Effector memory CD4-positive, alpha-beta T cell (primary cell): ENCODE measurements at regions not wholly inside any gene's neighbourhood (a gene's known extent, or its start where the extent isn't known, plus 50 kb on each side); places are given as distances from the start of the nearest gene placed in this dataset.
"Not testable (repeated sequence)": the region's sequence is repeated elsewhere in the genome, so short reads cannot be mapped to it uniquely, and the experiment has no call there.

Source experiments
- DNase-seq, 3 donors: peaks; one replicate each; pipeline ENCODE4 v3.0.0-alpha.2; 2020
- H3K27ac ChIP-seq: 2 replicates; pipeline ENCODE4 v1.7.0; 2013; ENCODE audit warnings: mild to moderate bottlenecking, low read length, moderate library complexity; ENCODE audit not compliant: insufficient read depth, poor library complexity, severe bottlenecking
- H3K27me3 ChIP-seq: replicated peaks from 2 replicates; pipeline ENCODE4 v1.7.0; 2013; ENCODE audit warnings: mild to moderate bottlenecking, low read length; ENCODE audit not compliant: insufficient read depth, control insufficient read depth, poor library complexity, severe bottlenecking
- H3K36me3 ChIP-seq: 2 replicates; pipeline ENCODE4 v1.7.0; 2013; ENCODE audit warnings: mild to moderate bottlenecking, low read length, moderate library complexity; ENCODE audit not compliant: control insufficient read depth, insufficient read depth
- H3K4me1 ChIP-seq: 2 replicates; pipeline ENCODE4 v1.7.0; 2013; ENCODE audit warnings: low read length, mild to moderate bottlenecking; ENCODE audit not compliant: control insufficient read depth, insufficient read depth, poor library complexity, severe bottlenecking
- H3K4me3 ChIP-seq: 2 replicates; pipeline ENCODE4 v1.7.0; 2013; ENCODE audit warnings: low read length, low read depth, mild to moderate bottlenecking; ENCODE audit not compliant: insufficient read depth, poor library complexity, severe bottlenecking
- H3K9me3 ChIP-seq: 2 replicates; pipeline ENCODE4 v1.7.0; 2013; ENCODE audit warnings: mild to moderate bottlenecking, low read length, moderate library complexity; ENCODE audit not compliant: control insufficient read depth

DNA sequence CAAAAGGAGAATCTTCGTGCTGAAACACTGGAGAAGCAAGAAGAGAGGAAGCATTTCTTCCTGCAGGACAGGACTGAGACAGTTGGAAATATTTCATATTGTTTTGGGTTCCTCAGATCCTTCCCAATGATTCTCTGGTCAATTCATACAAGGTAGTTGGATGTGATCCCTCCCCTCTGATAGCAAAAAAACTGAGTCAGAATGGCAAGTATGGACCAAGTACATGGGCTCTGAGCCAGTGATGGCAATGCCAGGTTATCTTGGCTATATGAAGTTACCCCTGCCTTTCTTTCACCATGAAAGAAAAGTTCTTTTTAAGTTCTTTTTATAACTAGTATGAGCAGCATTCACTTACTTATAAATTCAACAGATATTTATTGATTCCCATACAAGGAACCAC is 124.4 kb upstream of the PTPRZ1 start:
- H3K4me3 ChIP-seq: no peak overlapping the region
- no peaks in the 10 kb centered on the region for H3K27me3 ChIP-seq
- H3K4me1 ChIP-seq: no peaks in the 10 kb centered on the region
- H3K27ac ChIP-seq: no peak overlapping the region
- H3K36me3 ChIP-seq: no peaks in the 10 kb centered on the region
- no peak for DNase-seq
- H3K9me3 ChIP-seq: no peaks in the 10 kb centered on the region

DNA sequence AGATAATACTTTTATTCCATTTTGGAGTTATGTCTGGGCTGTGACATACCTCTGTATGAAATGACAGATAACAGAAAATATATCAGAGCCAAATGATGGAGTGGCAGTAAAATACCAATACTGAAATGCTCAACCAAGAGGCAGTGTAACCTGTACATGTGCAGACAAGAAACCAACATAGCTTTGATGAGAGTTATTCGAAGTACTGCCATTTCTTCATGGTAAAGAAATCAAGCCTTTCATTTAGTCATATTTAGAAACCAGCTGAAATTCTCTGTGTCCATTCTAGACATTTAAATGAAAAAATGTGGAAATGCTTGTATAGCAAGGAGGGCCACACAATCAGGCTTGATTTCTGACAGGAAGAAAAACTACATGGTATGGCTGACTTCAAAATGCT is 127.1 kb upstream of the PTPRZ1 start:
- H3K27ac ChIP-seq: no peak overlapping the region
- H3K4me1 ChIP-seq: no peaks in the 10 kb centered on the region
- H3K9me3 ChIP-seq: no peaks in the 10 kb centered on the region
- H3K36me3 ChIP-seq: no peaks in the 10 kb centered on the region
- no peaks in the 10 kb centered on the region for H3K27me3 ChIP-seq
- H3K4me3 ChIP-seq: no peak overlapping the region
- DNase-seq: no peak

DNA sequence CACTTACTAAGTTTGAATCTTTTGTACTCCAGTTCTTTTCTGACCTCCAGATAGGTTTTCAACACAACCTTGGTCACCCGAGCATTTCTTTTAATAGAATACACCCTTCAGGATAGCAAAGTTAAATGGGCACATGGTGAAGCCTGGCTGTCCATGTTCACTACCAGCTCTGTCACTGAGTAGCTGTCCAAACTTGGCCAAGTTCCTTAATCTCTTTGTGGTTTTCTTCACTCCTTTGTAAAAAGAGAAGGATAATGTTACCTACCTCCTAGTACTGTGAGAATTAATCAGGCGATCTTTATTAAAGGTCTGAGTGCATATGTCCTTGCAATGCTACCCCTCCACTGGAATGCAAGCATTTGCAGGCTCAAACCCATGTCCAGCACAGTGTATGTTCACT is 128.1 kb upstream of the PTPRZ1 start:
- Histone ChIP-seq H3K27me3 (no peaks in the 10 kb centered on the region), H3K9me3 (no peaks in the 10 kb centered on the region), H3K4me1 (no peaks in the 10 kb centered on the region), H3K4me3 (no peak overlapping the region), H3K27ac (no peak overlapping the region), H3K36me3 (no peaks in the 10 kb centered on the region)
- no peak for DNase-seq

DNA sequence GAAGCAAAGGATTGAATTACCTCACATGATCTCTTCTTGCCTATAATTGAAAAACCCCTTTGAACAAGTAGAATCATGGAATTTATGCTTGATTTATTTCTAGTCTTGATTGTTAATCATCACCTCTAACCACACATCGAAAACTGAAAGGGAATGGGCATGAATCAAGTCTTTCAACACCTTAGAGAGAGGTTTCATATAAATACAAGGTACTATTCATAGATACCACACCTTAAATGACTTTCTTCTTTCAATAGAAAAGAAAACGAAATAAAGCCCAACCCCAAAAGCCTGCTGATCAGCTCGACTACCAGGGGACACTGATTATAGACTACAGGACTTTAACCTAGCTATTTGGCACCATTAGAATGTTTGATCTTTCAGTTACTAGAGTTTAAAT is 128.6 kb upstream of the PTPRZ1 start:
- no peak for DNase-seq
- no peaks in the 10 kb centered on the region for H3K9me3 ChIP-seq
- H3K4me3 ChIP-seq: no peak overlapping the region
- no peak overlapping the region for H3K27ac ChIP-seq
- H3K4me1 ChIP-seq: no peaks in the 10 kb centered on the region
- no peaks in the 10 kb centered on the region for H3K27me3 ChIP-seq
- H3K36me3 ChIP-seq: no peaks in the 10 kb centered on the region

DNA sequence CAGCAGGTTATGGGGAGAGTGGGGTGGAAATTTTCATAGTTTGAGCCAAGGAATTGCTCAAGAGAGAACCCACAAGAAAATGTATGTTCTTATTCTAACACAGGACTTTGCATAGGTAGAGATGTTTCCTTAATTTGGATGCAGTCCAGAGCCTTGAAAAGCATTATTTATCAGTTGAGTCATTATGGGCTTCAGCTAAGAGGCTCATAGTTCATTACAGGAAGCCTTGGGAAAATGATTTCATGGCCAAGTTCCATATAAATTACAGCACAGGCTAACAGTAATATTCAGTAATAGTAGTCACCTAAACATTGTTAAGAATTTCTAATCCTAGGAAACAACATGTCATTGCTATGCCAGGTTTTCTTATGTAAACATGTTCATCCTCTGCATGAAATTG is 131.1 kb upstream of the PTPRZ1 start:
- Histone ChIP-seq H3K27ac (no peak overlapping the region), H3K4me3 (no peak overlapping the region), H3K27me3 (no peaks in the 10 kb centered on the region), H3K36me3 (no peaks in the 10 kb centered on the region), H3K9me3 (no peaks in the 10 kb centered on the region), H3K4me1 (no peaks in the 10 kb centered on the region)
- DNase-seq: no peak

DNA sequence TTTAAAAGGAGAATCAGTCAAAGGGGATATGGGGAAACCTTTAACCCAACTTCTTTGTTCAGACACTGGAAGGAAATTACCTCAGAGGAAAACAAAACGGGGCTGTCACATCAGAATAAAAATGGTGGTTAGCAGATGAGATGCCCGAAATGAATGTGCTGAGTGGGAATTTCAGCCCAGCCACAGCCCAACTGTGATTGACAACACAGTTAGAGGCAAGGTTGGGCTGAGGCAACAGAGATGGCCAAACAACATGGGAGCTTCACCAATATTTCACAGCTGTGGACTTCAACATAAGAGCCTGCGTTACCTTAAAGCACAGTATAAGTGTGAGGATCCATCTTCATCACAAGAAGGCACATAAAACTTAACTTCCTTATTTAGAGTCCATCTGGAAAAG is 133.5 kb upstream of the PTPRZ1 start:
- no peak overlapping the region for H3K27ac ChIP-seq
- DNase-seq: no peak

DNA sequence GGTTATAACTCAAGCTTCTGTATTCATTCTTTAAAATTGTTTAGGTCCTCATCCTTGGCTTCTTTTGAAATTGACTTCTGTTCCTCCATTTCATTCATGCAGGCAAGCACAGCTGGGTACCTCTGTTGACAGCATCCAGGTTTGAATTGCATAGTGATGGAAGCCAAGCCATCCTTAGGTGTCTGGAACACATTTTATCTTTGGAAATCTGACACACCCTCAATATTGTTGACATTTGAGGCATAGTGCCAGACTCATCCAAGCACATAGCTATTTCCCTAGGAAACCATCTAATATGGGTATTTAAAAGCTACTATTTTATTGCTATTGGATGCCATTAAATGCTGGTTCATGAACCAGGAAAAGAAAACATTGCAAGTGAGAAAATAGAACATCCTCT is 142.1 kb upstream of the PTPRZ1 start:
- H3K4me3 ChIP-seq: no peak overlapping the region
- H3K9me3 ChIP-seq: no peaks in the 10 kb centered on the region
- no peaks in the 10 kb centered on the region for H3K4me1 ChIP-seq
- no peaks in the 10 kb centered on the region for H3K27me3 ChIP-seq
- H3K27ac ChIP-seq: no peak overlapping the region
- no peak for DNase-seq
- H3K36me3 ChIP-seq: no peaks in the 10 kb centered on the region

More for the DNA sequence above, 133.5 kb upstream of the PTPRZ1 start:
- Histone ChIP-seq H3K27me3 (no peaks in the 10 kb centered on the region), H3K4me3 (no peak overlapping the region), H3K4me1 (no peaks in the 10 kb centered on the region), H3K9me3 (no peaks in the 10 kb centered on the region), H3K36me3 (no peaks in the 10 kb centered on the region)

DNA sequence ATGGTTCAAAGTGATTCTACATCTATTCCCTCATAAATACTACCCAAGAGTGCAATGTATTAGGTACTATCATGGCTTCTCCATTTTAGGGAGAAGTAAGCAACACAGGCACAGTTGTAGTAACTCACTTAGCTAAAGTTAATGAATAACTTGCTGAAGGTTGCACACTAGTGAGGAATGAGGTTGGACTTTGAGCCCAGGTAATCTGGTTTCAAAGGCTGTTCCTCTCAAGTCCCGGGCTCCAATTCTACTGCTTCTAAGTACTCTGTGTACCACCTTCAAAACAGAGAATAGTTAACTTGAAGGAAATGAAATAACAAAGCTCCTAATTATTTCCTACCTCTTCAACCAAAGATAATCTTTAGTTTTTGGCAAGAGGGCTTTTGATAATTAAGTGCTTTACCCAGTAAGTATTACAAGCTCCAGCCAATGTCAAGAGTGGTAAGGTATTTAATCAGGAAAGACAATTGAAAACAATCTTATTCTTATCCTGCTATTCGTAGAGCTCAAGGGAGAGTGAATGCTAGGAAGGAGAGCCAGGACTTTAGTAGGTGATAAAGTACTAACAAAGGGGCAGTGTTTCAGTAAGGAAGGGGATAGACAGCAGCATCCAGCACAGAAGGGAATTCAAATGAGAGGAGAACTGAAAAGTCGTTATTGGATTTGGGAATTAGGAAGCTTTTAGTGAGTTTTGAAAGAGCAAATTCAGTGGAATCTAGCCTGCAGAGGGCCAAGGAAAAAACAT is 158.2 kb upstream of the PTPRZ1 start:
- no peaks in the 10 kb centered on the region for H3K36me3 ChIP-seq
- H3K4me3 ChIP-seq: no peak overlapping the region
- H3K9me3 ChIP-seq: no peaks in the 10 kb centered on the region
- H3K4me1 ChIP-seq: no peaks in the 10 kb centered on the region
- no peak for DNase-seq
- no peaks in the 10 kb centered on the region for H3K27me3 ChIP-seq
- no peak overlapping the region for H3K27ac ChIP-seq

DNA sequence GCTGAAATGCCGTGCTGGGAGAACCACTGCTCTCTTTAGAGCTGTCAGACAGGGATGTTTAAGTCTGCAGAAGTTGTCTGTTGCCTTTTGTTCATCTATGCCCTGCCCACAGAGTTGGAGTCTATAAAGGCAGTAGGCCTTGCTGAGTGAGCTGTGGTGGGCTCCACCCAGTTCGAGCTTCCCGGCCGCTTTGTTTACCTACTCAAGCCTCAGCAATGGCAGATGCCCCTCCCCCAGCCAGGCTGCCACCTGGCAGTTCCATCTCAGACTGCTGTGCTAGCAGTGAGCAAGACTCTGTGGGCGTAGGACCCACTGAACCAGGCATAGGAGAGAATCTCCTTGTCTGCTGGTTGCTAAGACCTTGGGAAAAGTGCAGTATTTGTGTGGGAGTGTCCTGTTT is 160.0 kb upstream of the PTPRZ1 start:
- not testable (repeated sequence) for H3K36me3 ChIP-seq, H3K9me3 ChIP-seq, H3K27me3 ChIP-seq, H3K27ac ChIP-seq, H3K4me1 ChIP-seq, H3K4me3 ChIP-seq, DNase-seq

DNA sequence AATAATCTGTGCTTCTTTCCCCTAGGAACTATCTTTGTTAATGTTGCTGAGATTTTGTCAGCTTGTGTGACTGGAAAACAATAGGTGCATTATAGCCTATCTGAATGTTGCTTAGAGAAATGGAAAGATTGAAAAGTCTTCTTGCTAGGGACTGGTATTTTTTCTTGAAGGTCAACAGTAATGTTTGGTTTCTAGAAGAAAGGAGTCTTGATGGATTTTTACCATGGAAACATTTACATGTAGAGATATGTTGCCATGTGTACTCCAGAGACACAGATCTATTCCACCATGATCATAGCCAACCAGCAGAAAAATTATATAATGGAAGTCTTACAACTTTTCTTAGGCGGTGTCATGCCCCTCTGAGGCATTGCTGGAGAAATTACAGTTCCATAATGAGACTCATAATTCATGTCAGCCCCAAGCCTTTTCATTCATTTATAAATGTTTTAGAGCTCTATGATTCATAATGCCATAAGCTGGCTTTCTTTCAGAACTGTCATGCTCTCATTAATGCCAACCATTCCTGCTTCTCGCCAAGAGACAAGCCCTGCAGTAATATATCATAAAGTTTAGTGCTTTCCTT is 175.1 kb upstream of the PTPRZ1 start:
- Histone ChIP-seq H3K27me3 (no peaks in the 10 kb centered on the region), H3K4me1 (no peaks in the 10 kb centered on the region), H3K36me3 (no peaks in the 10 kb centered on the region), H3K9me3 (no peaks in the 10 kb centered on the region), H3K4me3 (no peak overlapping the region), H3K27ac (no peak overlapping the region)
- no peak for DNase-seq
